GM21786 (cell line): ENCODE measurements at regions not wholly inside any gene's neighbourhood (a gene's known extent, or its start where the extent isn't known, plus 50 kb on each side); places are given as distances from the start of the nearest gene placed in this dataset.
A peak's percentile ranks its signal among the peaks of the same experiment; 100 is the strongest.

Experiments
- ATAC-seq: cut with Tn5 transposase; IDR thresholded peaks from one replicate; pipeline ENCODE4 v1.9.1; 2021; ENCODE audit not compliant: unreplicated experiment

DNA sequence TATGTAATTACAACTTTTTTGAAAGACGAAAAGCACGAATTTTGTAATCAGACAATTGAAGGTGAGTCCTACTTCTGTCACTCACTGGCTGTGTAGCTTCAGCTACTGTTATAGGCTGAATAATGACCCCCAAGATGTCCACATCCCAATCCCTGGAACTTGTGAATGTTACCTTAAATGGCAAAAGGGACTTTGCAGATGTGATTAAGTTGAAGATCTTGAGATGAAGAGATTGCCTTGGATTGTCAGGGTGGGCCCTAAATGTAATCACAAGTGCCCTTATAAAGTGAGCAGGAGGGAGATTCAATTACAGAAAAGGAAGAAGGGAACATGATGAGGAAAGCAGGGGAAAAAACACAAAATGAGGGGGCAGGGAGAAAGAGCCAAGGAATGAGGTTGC is 326.2 kb upstream of the MSX2 start:
- no peak for ATAC-seq

DNA sequence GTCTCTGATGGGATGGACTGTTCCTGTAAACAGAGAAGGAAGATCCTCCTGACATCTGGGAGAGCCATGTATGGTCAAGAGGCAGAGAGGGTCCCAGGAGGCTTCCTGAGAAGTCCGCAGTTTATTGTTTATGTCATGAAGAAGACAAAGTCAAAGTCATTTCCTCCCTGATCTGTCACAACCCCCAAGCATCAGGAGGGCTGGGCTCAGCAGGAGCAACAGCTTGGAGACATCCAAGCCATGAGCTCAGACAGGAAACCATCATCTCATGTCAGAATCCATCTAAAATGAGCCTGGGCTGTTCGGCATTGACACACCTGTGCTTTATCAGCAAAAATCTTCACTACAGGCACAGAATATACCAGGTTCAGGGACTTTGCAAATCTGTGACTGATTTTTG is 325.0 kb upstream of the MSX2 start:
- ATAC-seq, result no peak

DNA sequence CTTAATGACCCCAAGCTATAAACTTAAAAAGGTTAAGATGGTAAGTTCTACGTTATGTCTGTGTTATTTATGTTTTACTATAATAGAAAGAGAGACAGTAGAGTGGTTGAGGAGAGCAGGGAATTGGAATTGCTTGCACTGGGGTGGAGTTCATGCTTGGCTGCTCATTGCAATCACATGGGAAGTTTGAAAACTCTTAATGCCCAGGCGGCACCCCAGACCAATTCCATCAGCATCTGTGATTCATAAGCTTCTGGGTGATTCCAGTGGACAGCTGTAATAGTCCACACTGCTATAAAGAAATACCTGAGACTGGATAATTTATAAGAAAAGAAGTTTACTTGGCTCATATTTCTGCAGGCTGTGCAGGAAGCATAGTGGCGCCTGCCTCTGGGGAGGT is 323.9 kb upstream of the MSX2 start:
- ATAC-seq, result no peak

DNA sequence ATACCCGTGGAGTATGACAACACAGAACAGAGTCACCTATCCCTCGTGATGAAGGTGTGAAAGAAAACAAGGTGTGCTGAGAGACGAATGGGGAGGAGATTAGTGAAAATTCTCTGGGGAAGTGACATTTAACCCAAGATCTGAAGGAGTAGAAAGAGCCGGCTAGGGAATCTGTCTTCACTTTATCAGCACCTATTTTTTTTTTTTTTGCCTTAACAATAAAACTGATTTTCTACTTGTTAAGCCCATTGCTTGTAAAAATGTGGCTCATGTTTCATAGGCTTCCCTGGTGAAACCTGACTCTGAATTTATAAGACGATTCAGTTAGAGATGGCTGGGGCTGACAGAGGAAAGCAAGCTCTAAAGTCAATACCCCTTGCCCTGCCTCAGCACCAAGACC is 322.6 kb upstream of the MSX2 start:
- ATAC-seq, result no peak

DNA sequence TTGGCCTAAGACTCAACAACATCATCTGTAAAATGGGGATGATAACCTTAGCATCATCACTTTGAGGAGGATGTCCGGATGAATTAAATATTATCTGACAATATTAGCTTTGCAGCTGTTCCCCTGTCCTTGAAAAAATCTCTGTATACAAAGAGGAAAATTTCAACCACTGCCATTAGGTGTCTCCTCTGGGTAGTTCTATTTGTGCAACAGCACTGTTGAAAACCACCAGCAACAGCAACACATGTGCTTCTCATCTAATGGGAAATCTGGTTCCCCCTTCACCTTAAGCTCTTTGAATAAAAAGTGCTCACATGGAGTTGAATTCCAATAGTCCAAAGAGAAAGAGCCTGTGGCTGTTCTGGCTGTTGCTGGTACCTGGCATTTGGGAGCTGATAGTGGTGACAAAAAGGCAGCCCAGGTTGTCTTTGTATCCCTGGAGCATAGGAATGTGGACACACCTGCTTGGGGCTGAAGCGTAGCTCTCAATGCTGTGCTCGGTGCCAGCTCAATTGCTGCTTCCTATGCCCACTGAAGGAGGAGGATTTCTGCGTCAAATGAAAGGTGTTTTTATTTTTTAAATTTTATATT is 322.1 kb upstream of the MSX2 start:
- no peak for ATAC-seq

DNA sequence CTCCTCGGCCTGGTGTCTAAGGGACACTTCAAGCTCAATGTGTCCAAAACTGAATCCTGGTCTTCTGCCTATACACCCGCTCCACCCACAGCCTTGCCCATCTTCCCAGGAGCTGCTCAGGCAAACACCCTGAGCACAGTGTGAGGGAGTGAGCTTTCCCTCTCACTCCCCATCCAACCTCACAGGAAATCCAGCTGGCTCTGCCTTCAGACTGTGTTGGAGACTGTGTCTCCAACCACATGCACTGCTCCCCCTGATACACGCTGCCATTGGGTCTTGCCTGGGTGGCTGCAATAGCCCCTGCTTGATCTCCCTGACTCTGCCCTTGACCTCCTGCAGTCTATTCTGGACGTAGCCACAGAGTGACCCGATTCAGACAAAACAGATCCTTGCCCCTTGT is 319.5 kb upstream of the MSX2 start:
- ATAC-seq, result no peak

DNA sequence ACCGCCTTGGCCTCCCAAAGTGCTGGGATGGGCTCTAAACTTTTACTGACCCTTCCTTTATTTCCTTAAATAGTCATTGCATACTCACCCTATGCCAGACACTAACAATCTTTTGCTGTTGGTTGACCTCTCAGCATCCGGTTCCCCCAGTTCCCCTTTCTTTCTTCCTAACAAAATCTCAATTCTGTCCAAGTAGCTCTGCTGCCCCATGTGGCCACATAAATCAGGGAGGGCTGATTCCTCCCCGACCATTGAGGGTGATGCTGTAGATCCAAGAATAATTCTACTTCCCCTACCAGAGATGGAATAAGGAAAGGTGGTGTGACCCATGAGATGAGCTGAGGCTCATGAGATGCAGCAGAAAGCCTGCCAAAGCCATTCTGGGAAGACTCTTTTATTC is 315.3 kb upstream of the MSX2 start:
- no peak for ATAC-seq

DNA sequence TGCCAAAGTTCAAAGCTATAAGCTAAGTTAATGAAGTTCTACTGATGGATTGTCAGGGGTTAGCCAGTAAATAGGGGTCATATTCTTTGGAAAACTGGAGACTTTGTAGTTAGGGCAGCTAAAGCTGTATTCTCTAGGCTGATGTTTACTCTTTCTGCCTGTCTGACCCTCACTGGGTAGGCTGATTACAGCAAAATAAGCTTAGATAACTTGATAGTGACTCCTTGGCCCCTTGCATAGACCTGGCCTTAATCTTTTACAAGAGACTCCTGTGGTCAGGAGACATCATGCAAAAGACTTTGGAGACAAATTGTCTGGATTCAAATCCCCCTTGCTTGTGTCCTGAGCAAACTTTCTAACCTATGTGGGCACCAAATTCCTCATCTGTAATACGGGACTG is 314.4 kb upstream of the MSX2 start:
- no peak for ATAC-seq

DNA sequence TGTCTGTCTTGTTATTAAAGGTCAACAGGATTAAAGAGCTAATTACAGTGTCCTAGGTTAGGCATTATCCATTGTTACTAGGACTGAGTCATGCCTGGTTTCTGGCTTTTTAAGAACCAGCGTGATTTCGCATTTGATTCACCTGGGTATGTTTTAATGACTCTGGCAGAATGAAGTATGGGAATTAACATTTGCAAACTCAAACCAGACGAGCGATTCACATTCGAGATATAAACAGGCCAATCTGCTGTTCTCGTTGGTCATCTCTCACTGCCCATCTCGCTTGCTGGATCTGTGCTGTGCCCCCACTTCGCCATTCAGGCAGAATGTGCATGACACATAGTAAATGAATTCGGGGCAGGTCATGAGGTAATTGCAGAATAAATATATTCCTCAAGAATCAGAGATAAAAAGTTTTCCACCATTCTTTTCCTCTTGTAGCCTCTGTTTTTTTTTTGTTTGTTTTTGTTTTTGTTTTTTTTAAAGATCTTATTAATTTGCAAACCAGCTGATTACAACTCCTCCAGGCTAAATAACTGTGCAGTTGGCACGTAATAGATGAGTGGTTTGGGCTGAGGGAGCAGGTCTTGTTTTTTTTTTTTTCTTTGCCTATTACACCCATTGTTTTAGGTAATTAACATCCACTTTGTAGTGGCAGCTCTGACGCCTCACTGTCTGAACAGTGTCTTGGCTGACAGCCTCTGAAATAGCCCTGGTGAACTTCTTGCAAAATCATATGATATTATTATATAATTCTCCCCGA is 313.5 kb upstream of the MSX2 start:
- no peak for ATAC-seq

DNA sequence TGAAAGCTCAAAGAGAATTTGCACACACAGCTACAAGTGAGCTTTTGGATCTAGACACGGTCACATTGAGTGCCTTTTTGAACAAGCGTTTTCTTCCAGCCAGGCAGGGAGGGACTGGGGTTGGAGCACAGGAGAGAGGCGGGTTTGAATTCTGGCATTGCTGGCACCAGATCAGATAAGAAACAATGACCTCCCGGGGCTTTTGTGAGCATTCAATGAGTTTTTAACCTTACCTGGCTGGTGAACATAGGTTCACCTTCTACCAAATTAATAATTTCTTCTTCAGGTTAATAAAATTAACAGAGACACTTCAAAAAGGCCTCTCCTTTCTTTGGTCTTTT is 312.9 kb upstream of the MSX2 start:
- ATAC-seq, result no peak

DNA sequence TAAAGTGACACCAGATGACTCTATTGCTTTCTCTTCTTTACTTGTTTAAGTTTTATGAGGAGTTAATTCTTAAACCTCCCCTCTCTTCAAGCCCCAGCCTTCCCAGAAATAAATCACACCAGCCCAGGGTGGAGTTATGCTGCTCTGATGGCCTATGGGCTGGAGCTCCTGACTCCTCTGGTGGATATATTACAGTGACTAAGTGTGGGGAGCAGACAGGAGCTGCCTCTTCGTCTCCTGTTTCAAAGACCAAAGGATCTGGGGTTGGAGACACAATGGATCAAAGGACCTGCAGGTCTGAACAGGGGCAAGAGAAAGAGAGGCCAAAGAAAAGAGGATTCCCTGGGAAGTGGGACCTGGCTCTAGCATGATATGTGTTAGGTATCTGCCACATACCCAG is 312.0 kb upstream of the MSX2 start:
- ATAC-seq, result no peak

DNA sequence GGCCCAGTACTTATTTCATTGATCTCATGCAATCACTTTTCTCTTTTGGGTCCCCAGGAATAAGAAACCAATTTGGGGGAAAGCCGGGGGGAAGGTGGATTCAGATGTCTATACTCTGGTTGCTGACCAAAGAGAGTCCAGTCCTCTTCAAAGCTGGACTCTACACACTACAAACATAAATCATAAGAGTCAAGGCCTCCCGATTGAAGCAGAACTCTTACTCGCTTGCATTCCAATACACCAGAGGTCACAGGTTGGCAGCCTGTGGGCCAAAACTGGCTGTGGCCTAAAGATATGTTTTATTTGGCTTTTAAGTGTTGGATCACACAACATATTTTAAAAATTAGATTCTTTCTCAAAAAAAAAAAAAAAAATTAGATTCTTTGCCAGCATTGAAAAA is 311.4 kb upstream of the MSX2 start:
- no peak for ATAC-seq

DNA sequence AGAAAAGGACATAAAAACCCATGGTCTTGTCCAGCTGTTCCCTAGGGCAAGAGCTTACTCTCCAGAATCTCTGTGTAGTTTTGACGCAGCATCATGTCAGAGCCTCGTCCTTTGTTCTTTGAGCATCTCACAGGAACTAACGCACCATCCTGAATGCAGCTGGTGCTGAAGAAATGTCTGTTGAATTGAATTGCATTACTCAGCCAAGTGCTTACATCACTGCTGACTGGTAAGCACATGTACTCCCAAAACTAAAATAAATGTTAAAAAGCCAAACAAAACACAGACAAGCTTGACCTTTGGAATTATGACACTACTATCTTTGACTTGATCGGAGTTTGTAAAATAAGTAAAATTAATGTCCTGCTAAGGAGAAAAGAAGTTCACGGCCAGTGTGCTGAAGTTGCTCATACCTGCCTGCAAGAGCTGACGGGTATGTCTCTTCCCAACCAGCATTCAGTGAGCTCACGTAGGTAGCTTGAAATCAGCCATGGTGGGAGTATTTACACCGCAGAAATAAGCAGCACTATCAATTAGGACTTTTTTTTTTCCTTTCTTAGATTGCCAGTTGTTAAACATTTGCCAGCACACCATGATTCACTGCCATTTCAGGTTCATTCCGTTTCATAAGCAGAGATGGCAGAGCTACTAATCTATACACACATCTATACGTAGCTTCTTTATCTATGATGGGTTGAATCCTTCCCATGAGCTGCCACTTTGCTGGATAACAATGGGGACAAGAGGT is 310.6 kb upstream of the MSX2 start:
- no peak for ATAC-seq

DNA sequence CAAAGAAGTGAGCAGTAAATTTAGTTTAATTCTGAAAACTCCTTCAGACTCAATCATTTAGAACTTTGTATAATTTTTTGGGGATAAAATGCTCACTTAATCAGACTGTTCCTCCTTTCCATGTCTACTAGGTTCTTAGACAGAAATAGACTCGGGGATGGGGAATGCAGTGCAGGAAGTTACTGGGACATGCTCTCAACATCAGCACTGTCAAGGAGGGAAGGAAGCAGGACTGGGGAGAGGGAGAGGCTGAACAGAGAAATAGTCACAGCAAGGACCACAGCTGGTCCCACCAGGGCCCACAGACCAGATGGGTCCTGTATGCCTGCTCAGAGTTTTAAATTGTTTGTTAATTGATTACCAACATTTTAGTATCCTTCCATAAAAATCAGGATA is 310.1 kb upstream of the MSX2 start:
- ATAC-seq, result no peak

DNA sequence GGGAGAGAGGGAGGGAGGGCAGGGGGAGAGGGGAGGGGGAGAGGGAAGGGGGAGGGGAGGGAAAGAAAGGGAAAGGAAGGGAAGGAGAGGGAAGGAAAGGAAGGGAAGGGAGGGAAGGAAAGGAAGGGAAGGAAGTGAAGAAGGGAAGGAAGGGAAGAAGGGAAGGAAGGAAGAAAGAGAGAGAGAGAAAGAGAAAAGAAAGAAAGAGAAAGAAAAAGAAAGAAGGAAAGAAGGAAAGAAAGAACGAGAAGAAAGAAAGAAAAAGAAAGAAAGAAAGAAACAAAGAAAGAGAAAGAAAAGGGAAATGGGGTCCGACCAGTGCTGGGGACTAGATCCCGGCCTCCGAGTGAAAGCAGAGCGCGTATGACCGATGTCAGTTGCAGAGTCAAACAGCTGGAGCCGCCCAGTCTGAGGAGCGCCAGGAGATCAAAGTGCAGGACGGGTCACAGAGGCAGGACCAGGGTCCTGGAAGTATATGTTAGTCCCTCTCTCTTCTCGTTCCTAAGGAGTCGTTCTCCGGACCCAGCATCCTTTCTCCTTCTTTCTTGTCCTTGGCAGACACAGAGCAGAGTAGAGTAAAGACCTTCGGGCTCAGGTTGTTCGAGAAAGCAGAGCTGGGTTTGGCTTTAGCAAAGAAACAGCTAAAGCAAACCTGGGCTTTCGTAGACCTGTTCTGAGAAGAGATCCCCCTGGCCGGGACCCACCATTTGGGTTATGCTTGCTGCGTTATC is 305.4 kb upstream of the MSX2 start:
- ATAC-seq, result peak; percentile 28

DNA sequence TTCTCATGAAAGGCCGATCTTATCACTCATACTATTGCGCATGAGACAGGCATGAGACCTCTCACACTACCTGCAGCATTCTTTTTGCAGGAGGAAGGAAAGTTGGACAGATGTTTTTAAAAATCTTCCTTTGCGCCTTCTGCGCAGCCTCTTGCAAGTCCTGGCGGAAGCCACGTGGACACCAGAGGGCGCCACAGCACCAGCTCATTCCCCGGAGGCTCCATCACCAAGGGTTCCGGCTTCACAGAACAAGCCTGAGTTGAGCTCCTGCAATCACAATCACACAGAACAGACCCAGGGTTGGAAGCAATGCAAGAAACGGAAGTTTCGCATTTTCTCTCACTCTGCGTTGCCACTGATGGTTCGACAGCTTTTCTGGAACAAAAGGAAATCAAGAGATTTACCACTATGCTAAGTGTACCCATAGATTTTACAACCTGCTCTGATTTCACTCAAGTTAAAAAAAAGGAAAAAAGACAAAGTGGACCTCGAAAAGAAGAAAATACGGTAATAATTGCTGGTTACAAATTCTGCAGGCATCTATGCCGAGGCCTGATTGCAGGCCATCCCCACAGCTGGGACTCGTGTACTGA is 304.7 kb upstream of the MSX2 start:
- ATAC-seq, result peak; percentile 74

DNA sequence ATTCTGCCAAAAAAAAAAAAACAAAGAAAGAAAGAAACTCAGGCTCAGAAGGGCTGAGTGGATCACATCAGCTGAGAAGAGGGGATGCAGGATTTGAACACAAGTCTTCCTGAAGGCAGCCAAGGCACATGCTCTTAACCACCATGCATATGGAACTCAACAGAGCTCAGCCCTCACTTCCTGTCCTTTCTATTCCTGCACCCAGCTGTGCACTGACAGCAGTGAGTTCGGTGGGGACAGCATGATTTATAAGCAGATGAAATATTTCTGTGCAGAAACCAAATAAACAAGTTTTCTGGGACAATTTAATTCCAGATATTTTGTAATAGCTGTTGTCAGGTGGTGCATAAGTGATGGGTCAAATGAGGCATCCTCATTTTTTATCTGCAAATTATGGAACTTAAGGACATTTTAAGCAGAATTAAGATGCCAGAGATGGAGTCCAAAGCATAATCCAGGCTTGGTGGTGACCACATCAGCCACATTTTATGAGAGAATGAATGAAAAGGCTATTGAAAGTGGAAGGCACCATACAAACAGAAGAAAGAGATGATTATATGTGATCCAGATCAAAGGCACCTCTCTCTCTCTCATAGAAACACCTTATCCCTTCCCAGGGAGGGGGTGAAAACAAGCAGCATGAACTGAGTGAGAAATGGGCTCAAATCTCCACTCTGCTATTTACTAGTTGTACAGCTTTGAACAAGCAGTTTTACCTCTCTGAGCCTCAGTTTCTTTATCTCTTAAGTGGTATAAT is 303.6 kb upstream of the MSX2 start:
- ATAC-seq, result no peak

DNA sequence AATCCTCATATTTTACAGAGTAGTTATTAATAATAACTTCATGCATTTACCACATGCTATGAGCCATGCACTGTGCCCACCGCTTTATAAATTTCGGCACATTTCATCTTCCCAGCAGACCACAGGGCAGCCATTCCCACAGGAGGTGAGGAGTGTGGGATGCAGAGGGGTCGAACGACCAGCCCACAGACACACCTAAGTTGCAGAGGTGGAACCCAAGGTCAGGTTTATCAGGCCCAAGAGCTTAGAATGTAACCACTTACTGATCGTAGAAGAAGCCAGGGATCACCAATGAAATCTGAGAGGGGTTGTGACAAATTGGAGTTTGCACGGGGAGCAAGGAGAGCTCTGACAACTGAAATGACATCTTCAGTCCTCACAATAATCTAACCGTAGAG is 303.0 kb upstream of the MSX2 start:
- no peak for ATAC-seq

DNA sequence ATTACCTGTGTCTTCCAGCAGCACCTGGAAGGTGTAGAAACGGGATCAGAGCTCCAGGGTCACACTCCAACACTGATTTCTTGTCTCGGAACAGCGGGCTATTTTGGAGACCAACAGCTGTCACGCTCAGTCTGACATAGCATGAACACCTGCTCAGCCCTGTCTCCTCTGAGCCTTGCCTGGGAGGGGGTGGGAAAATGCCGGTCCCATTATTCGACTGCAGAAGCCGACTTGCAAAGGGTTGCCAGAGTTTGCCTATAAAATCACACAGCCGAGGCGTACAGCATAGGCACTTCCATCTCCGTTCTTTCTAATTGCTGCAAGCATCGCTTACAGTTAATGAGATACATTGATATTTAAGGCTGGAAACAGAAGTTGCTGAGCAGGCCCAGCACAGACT is 300.8 kb upstream of the MSX2 start:
- ATAC-seq, result no peak

DNA sequence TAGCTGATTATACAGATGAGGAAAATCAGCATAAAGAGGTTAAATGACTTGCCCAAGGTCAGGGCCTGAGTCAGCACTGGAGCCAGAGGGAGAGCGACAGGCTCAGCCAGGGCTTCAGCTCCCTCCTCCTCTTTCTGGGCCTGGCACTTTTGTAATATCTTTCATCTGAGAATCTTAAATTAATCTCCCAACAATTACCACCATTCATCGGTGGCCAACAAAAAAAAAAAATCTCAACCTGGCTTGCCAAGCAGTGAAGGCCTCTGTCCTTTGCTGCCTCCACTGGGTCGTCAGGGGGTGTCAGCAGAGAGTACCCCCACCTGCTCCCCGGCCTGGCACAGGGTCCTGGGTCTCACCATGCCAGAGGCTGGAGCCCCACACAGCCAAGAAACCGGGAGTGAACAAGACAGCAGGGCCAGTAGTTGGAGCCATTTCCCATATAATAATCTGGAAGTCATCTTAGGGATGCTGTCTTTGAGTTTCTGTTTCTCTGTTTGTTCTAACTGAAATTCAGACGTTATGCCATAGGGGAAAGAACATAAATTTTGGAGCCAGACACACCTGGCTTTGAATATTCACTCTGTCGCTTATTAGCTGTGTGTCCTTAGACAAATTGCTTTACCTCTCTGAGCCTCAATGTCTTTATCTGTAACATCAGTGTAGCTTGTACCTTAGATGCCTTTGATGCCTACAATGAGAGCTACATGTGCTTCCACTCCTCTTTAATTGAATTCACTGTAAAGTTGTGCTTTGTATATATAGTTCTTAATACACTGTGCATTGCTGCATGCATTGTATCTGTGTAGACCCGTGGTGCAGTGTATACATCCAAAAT is 299.9 kb upstream of the MSX2 start:
- ATAC-seq, result no peak
